ENCODE measurements at regions not wholly inside any gene's neighbourhood (a gene's known extent, or its start where the extent isn't known, plus 50 kb on each side); places are given as distances from the start of the nearest gene placed in this dataset.

DNA sequence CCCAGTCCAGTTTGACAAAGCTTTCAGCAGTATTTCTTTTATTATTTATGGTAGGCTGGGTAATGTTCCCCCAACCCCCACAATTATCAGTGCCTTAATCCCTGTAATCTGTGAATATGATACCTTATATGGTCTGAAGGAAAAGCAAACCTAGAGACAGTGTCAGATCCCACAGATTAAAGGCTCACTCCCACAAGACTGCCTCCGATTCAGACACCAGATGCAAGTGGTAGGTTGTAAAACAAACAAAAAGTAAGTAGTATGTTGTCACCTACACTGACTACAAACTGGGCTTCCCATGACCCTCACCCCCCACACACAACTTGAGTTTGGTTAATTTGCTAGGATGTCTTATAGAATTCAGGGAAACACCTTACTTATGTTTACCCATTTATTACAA is 201.2 kb downstream of the NSG2 start:
- H3K4me1 ChIP-seq (ENCODE audit: control insufficient read depth, extremely low read depth, insufficient read depth, low read length) = no peaks in the 10 kb centered on the region
- H3K79me2 ChIP-seq (ENCODE audit: control insufficient read depth, insufficient read depth, low read length) = no peaks in the 10 kb centered on the region
- H3K27me3 ChIP-seq (ENCODE audit: control insufficient read depth, insufficient read depth, low read length) = no peaks in the 10 kb centered on the region
- TF ChIP-seq, protein P1, sequence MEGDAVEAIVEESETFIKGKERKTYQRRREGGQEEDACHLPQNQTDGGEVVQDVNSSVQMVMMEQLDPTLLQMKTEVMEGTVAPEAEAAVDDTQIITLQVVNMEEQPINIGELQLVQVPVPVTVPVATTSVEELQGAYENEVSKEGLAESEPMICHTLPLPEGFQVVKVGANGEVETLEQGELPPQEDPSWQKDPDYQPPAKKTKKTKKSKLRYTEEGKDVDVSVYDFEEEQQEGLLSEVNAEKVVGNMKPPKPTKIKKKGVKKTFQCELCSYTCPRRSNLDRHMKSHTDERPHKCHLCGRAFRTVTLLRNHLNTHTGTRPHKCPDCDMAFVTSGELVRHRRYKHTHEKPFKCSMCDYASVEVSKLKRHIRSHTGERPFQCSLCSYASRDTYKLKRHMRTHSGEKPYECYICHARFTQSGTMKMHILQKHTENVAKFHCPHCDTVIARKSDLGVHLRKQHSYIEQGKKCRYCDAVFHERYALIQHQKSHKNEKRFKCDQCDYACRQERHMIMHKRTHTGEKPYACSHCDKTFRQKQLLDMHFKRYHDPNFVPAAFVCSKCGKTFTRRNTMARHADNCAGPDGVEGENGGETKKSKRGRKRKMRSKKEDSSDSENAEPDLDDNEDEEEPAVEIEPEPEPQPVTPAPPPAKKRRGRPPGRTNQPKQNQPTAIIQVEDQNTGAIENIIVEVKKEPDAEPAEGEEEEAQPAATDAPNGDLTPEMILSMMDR (conservative IDR thresholded peaks at IDR 0.05 in 1 of 2, IDR thresholded peaks at IDR 0.05 in 1 of 2; ENCODE audit: low read depth in 1 of 2, low read length in 2 of 2) = no peak
- TF ChIP-seq EZH2 (IDR thresholded peaks at IDR 0.05; ENCODE audit: low read length, missing control alignments) = no peak
- H2AFZ ChIP-seq (ENCODE audit: low read length) = no peak overlapping the region
- H3K27ac ChIP-seq (ENCODE audit: insufficient read depth, low read length) = no peak overlapping the region
- H3K36me3 ChIP-seq (ENCODE audit: control insufficient read depth, insufficient read depth, low read length) = no peaks in the 10 kb centered on the region
- no peak overlapping the region for H3K9ac ChIP-seq (ENCODE audit: insufficient read depth, low read length)
- no peak overlapping the region for H3K4me3 ChIP-seq (replicated peaks in 1 of 4; ENCODE audit: control extremely low read depth in 1 of 4, insufficient read depth in 1 of 4, low read depth in 3 of 4, low read length in 4 of 4)
- no peaks in the 10 kb centered on the region for H4K20me1 ChIP-seq (ENCODE audit: control insufficient read depth, extremely low read depth, insufficient read depth, low read length)
- no peak for DNase-seq (ENCODE audit: low read depth in 2 of 2)
- no peaks in the 10 kb centered on the region for H3K9me3 ChIP-seq (ENCODE audit: control insufficient read depth, insufficient read depth, low read depth, low read length)
- no peak overlapping the region for H3K4me2 ChIP-seq (ENCODE audit: extremely low read depth, insufficient read depth, low read length)

DNA sequence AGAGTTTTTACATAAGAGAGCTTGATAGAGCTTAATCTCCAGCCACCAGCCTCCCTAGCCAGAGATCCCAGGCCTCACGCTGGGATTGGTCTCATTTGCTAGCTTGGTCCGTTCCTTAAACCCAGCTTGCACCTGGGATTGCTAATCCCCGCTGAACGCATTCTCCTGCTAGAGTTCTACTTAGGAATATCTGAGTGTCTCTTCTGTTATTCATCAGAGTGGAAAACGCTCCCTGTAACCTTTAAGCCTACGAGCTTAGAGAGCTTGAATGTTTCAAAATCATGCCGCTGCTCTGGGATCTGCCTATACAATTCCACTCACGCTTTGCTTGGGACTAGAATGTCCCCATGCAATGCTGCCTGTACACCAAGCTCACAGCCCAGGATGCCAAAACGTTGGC is 201.8 kb downstream of the NSG2 start:
- H3K4me2 ChIP-seq (ENCODE audit: extremely low read depth, insufficient read depth, low read length) = no peak overlapping the region
- no peaks in the 10 kb centered on the region for H4K20me1 ChIP-seq (ENCODE audit: control insufficient read depth, extremely low read depth, insufficient read depth, low read length)
- H3K4me1 ChIP-seq (ENCODE audit: control insufficient read depth, extremely low read depth, insufficient read depth, low read length) = no peaks in the 10 kb centered on the region
- no peaks in the 10 kb centered on the region for H3K9me3 ChIP-seq (ENCODE audit: control insufficient read depth, insufficient read depth, low read depth, low read length)
- no peak overlapping the region for H3K4me3 ChIP-seq (replicated peaks in 1 of 4; ENCODE audit: control extremely low read depth in 1 of 4, insufficient read depth in 1 of 4, low read depth in 3 of 4, low read length in 4 of 4)
- no peak overlapping the region for H2AFZ ChIP-seq (ENCODE audit: low read length)
- H3K27ac ChIP-seq (ENCODE audit: insufficient read depth, low read length) = no peak overlapping the region
- H3K79me2 ChIP-seq (ENCODE audit: control insufficient read depth, insufficient read depth, low read length) = no peaks in the 10 kb centered on the region
- no peaks in the 10 kb centered on the region for H3K27me3 ChIP-seq (ENCODE audit: control insufficient read depth, insufficient read depth, low read length)
- no peak for DNase-seq (ENCODE audit: low read depth in 2 of 2)
- TF ChIP-seq, protein P1 (conservative IDR thresholded peaks at IDR 0.05 in 1 of 2, IDR thresholded peaks at IDR 0.05 in 1 of 2; ENCODE audit: low read depth in 1 of 2, low read length in 2 of 2) = no peak
- no peak for TF ChIP-seq EZH2 (IDR thresholded peaks at IDR 0.05; ENCODE audit: low read length, missing control alignments)
- H3K9ac ChIP-seq (ENCODE audit: insufficient read depth, low read length) = no peak overlapping the region
- H3K36me3 ChIP-seq (ENCODE audit: control insufficient read depth, insufficient read depth, low read length) = no peaks in the 10 kb centered on the region

DNA sequence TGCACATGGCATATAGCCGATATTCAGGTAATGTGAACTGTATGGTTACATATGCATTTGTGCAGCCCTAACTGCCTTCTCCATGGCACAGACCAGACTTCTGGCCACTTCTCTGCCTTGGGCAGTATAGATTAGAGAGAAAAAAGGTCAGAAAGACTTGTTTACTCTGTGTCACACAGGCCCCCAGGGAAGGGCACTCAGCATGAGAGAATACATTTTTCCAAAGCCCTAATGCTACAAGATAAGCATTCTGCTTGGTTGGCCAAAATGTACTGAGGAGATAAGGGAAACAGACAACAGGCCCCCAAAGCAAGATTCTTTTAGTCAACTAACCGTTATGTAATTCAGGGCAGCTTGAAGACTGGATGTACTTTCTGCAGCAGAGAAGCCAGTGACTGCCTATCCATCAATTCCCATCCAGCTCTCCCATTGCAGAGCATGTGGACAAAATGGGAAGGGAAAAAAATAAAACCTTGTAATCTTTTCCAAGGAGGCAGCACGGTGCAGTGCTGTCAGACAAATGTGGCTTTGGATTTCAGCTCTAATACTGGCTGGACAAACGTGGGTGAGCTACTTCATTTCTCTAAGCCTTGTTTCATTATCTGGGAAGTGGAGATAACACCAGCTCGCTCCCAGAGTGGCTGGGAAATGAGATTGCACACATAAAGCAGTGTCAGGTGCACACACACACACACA is 205.9 kb downstream of the NSG2 start:
- DNase-seq (ENCODE audit: low read depth in 2 of 2) = no peak
- no peaks in the 10 kb centered on the region for H3K4me1 ChIP-seq (ENCODE audit: control insufficient read depth, extremely low read depth, insufficient read depth, low read length)
- H3K4me2 ChIP-seq (ENCODE audit: extremely low read depth, insufficient read depth, low read length) = no peak overlapping the region
- no peaks in the 10 kb centered on the region for H4K20me1 ChIP-seq (ENCODE audit: control insufficient read depth, extremely low read depth, insufficient read depth, low read length)
- no peaks in the 10 kb centered on the region for H3K27me3 ChIP-seq (ENCODE audit: control insufficient read depth, insufficient read depth, low read length)
- H3K36me3 ChIP-seq (ENCODE audit: control insufficient read depth, insufficient read depth, low read length) = no peaks in the 10 kb centered on the region
- H3K9ac ChIP-seq (ENCODE audit: insufficient read depth, low read length) = no peak overlapping the region
- no peak overlapping the region for H3K27ac ChIP-seq (ENCODE audit: insufficient read depth, low read length)
- no peaks in the 10 kb centered on the region for H3K9me3 ChIP-seq (ENCODE audit: control insufficient read depth, insufficient read depth, low read depth, low read length)
- no peak overlapping the region for H3K4me3 ChIP-seq (replicated peaks in 1 of 4; ENCODE audit: control extremely low read depth in 1 of 4, insufficient read depth in 1 of 4, low read depth in 3 of 4, low read length in 4 of 4)
- no peaks in the 10 kb centered on the region for H3K79me2 ChIP-seq (ENCODE audit: control insufficient read depth, insufficient read depth, low read length)
- no peak overlapping the region for H2AFZ ChIP-seq (ENCODE audit: low read length)
- TF ChIP-seq EZH2 (IDR thresholded peaks at IDR 0.05; ENCODE audit: low read length, missing control alignments) = no peak
- TF ChIP-seq, protein P1 (conservative IDR thresholded peaks at IDR 0.05 in 1 of 2, IDR thresholded peaks at IDR 0.05 in 1 of 2; ENCODE audit: low read depth in 1 of 2, low read length in 2 of 2) = no peak
